Fibroblast of the aortic adventitia (primary cell): ENCODE measurements at regions not wholly inside any gene's neighbourhood (a gene's known extent, or its start where the extent isn't known, plus 50 kb on each side); places are given as distances from the start of the nearest gene placed in this dataset.
A peak's percentile ranks its signal among the peaks of the same experiment; 100 is the strongest.
"Not testable (repeated sequence)": the region's sequence is repeated elsewhere in the genome, so short reads cannot be mapped to it uniquely, and the experiment has no call there.

ENCODE experiments used
- DNase-seq: peaks from one replicate; pipeline ENCODE4 v3.0.0-alpha.2; 2010; ENCODE audit warnings: low read depth
- H3K4me3 ChIP-seq: 2 replicates; pipeline ENCODE4 v1.5.1; 2011; ENCODE audit warnings: low read depth, mild to moderate bottlenecking, control low read depth, low read length, moderate library complexity
- CTCF ChIP-seq: IDR thresholded peaks from 2 replicates; pipeline ENCODE4 v1.5.1; 2011; ENCODE audit warnings: mild to moderate bottlenecking, low read length, control low read depth, inconsistent platforms; ENCODE audit not compliant: insufficient read depth

GRCh38 chr6:85751374-85752055 is 108.8 kb upstream of the SYNCRIP start:
- DNase-seq: no peak
- no peak overlapping the region for H3K4me3 ChIP-seq
- no peak for TF ChIP-seq CTCF

- not testable (repeated sequence) for DNase-seq
Observed at GRCh38 chr6:85750146-85750545, 107.5 kb upstream of the SYNCRIP start.

GRCh38 chr6:85749236-85749635 is 106.5 kb upstream of the SYNCRIP start:
- no peak overlapping the region for H3K4me3 ChIP-seq
- DNase-seq: no peak
- no peak for TF ChIP-seq CTCF

More at GRCh38 chr6:85750146-85750545, 107.5 kb upstream of the SYNCRIP start:
- H3K4me3 ChIP-seq: not testable (repeated sequence)

DNA sequence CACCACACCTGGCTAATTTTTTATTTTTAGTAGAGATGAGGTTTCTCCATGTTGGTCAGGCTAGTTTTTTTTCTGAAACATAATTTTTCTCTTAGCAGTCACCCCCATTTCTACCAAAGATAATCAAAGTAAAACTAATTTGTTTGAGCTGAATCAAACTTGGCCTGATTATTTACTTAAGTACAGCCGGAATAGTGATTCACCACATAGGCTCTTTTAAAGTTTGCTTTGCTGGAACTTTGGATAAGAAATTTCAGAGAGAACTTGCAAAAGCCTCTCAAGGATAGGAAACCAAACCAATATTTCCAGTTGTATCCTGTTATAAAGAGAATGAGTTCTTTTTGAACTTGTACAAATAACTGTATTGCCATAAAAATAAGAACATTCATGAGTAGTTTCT is 105.0 kb upstream of the SYNCRIP start:
- peak; percentile 89 for DNase-seq
- H3K4me3 ChIP-seq: no peak overlapping the region
- no peak for TF ChIP-seq CTCF

DNA sequence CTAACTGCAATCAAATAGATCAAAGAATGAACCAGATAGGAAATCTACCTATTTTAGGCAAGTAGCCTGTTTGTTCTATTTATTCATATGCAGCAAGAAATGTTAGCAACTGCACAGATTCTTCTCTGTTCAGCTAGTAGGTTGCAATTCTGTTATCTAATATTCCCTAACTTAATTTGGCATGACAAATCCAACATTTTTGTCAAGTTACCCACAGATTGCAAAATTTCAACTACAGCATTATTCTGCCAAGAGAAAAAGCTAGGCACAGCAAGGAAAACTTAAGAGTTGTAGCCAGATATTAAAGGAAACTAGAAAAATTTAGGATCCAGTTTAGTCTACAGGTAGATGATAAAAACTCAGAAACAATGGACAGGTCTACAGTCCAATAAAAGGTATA is 104.4 kb upstream of the SYNCRIP start:
- TF ChIP-seq CTCF: no peak
- no peak overlapping the region for H3K4me3 ChIP-seq
- DNase-seq: peak; percentile 80

- H3K4me3 ChIP-seq: no peak overlapping the region
- no peak for TF ChIP-seq CTCF
- DNase-seq: no peak
Observed at GRCh38 chr6:85744433-85744970, 101.8 kb upstream of the SYNCRIP start.

- DNase-seq: no peak
- H3K4me3 ChIP-seq: no peak overlapping the region
- TF ChIP-seq CTCF: no peak
Observed at GRCh38 chr6:85726206-85726605, 83.5 kb upstream of the SYNCRIP start.
